ENCODE measurements at regions not wholly inside any gene's neighbourhood (a gene's known extent, or its start where the extent isn't known, plus 50 kb on each side); places are given as distances from the start of the nearest gene placed in this dataset.

GRCh38 chr18:47410139-47410538 lies 158.7 kb upstream of the SKOR2 start:
- TF ChIP-seq CTCF (IDR thresholded peaks at IDR 0.05) = no peak
- H3K36me3 ChIP-seq (ENCODE audit: insufficient read depth in 1 of 2, low read depth in 1 of 2) = no peaks in the 10 kb centered on the region
- H3K4me3 ChIP-seq = no peak overlapping the region
- no peaks in the 10 kb centered on the region for H3K9me3 ChIP-seq
- 66 to 84% (median 71%) methylated on average over 6 of the region's 6 CpGs for WGBS, 3 donors
- H3K27ac ChIP-seq = no peak overlapping the region
- no peaks in the 10 kb centered on the region for H3K4me1 ChIP-seq
- peaks cover 0 to 5% (median 0%) of the 10 kb centered on the region in 3 donors for H3K27me3 ChIP-seq (ENCODE audit: insufficient read depth in 3 of 3, low read length in 2 of 3)
- DNase-seq (no peak), ATAC-seq (no peak)
- intact Hi-C loops (cut with DNase I) = loop anchor here in 1 of 2 donors (10.0 kb wide), 1 partner anchor 325 kb away; no protein-coding TSS in a partner anchor

DNA sequence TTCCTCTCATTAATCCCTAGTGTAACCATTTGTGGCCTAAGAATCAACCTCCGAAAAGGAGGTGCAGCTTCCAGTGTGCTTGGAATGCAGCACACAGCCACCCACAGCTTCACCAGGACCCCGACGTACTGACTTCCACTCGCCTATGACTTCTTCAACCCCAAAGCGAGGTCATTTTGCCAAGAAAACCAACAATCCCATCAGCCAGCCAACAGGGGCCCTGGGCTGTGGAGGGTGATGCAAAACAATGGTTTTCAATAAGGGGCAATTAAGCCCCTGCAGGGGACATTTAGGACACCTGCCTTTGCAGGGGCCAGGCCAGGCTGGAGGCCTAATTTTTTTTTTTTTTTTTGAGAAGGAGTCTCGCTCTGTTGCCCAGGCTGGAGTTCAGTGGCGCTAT lies 158.1 kb upstream of the SKOR2 start:
- Histone ChIP-seq H3K9me3 (no peaks in the 10 kb centered on the region), H3K36me3 (ENCODE audit: insufficient read depth in 1 of 2, low read depth in 1 of 2) (no peaks in the 10 kb centered on the region), H3K4me1 (no peaks in the 10 kb centered on the region), H3K4me3 (no peak overlapping the region), H3K27ac (no peak overlapping the region), H3K27me3 (ENCODE audit: insufficient read depth in 3 of 3, low read length in 2 of 3) (no peaks in the 10 kb centered on the region)
- intact Hi-C loops (cut with DNase I) = no loop called here
- no peak for ATAC-seq
- no peak for DNase-seq
- no peak for TF ChIP-seq CTCF (IDR thresholded peaks at IDR 0.05)
- WGBS, 3 donors = 83 to 90% (median 83%) methylated on average over 6 to 7 of the region's 7 CpGs

DNA sequence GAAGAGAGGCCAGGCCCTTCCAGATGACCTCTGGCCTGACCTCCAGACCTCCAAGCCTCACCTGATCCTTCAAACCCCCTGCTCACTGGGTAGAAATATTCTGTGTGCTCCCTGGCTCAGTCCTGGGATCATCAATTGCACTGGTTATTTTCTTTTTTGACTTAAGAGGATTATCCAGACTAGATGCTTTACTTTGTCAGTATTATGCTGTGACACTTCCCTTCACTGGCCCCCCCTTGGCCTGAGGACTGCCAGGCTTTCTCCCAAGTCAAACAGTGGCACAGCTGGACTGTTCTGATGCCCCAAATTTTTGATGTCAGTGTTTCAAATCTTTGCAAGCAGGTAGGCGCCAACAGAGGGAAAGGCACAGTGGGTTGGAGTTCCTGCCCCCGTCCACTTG lies 156.3 kb upstream of the SKOR2 start:
- H3K27ac ChIP-seq = no peak overlapping the region
- intact Hi-C loops (cut with DNase I) = no loop called here
- H3K4me3 ChIP-seq = no peak overlapping the region
- DNase-seq (no peak), ATAC-seq (no peak)
- no peaks in the 10 kb centered on the region for H3K36me3 ChIP-seq (ENCODE audit: insufficient read depth in 1 of 2, low read depth in 1 of 2)
- no peaks in the 10 kb centered on the region for H3K9me3 ChIP-seq
- WGBS, 3 donors = 78 to 89% (median 83%) methylated on average over 2 of the region's 2 CpGs
- H3K27me3 ChIP-seq (ENCODE audit: insufficient read depth in 3 of 3, low read length in 2 of 3) = no peaks in the 10 kb centered on the region
- TF ChIP-seq CTCF (IDR thresholded peaks at IDR 0.05) = no peak
- no peaks in the 10 kb centered on the region for H3K4me1 ChIP-seq

- no peak for TF ChIP-seq CTCF (IDR thresholded peaks at IDR 0.05)
- intact Hi-C loops (cut with DNase I) = no loop called here
Observed at GRCh38 chr18:47404845-47405244, 153.4 kb upstream of the SKOR2 start.

DNA sequence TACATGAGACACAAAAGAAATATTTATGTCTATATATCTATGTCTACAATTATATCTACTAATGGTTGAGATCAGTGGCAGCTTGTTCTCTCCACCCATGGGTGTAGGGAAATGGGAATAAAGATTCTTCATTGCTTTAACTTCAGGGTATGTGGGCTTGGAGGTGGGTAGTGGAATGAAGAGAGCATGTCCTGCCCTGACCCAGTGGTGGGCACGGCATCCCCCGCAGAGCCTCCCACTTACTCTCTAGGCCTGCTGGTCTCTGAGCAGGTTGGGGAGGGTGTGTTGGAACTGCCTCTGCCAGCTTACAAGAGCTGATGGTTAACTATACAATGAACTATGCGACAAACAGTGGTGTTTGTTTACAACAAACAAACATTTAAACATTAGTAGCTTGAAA lies 152.5 kb upstream of the SKOR2 start:
- 60 to 66% (median 66%) methylated on average over 3 of the region's 3 CpGs for WGBS, 3 donors
- Histone ChIP-seq H3K4me3 (no peak overlapping the region), H3K27ac (no peak overlapping the region), H3K36me3 (ENCODE audit: insufficient read depth in 1 of 2, low read depth in 1 of 2) (no peaks in the 10 kb centered on the region), H3K27me3 (ENCODE audit: insufficient read depth in 3 of 3, low read length in 2 of 3) (peaks cover 0 to 1% (median 0%) of the 10 kb centered on the region in 3 donors), H3K4me1 (no peaks in the 10 kb centered on the region), H3K9me3 (no peaks in the 10 kb centered on the region)
- TF ChIP-seq CTCF (IDR thresholded peaks at IDR 0.05) = no peak
- ATAC-seq = no peak
- DNase-seq = no peak
- intact Hi-C loops (cut with DNase I) = no loop called here

More at GRCh38 chr18:47404845-47405244, 153.4 kb upstream of the SKOR2 start:
- H3K4me1 ChIP-seq = no peaks in the 10 kb centered on the region
- DNase-seq = no peak
- no peaks in the 10 kb centered on the region for H3K9me3 ChIP-seq
- H3K27me3 ChIP-seq (ENCODE audit: insufficient read depth in 3 of 3, low read length in 2 of 3) = peaks cover 0 to under 1% (median 0%) of the 10 kb centered on the region in 3 donors
- WGBS, 3 donors = 69 to 73% (median 72%) methylated on average over 3 of the region's 3 CpGs
- no peaks in the 10 kb centered on the region for H3K36me3 ChIP-seq (ENCODE audit: insufficient read depth in 1 of 2, low read depth in 1 of 2)
- no peak overlapping the region for H3K4me3 ChIP-seq
- no peak overlapping the region for H3K27ac ChIP-seq
- ATAC-seq = no peak

Data from psoas muscle (tissue), 7 donors.